T-cell (primary cell): ENCODE measurements at regions not wholly inside any gene's neighbourhood (a gene's known extent, or its start where the extent isn't known, plus 50 kb on each side); places are given as distances from the start of the nearest gene placed in this dataset.

Experiments used
- ATAC-seq, 4 experiments: fragments of 200-7000 bp in 3 of 4; fragments of 150-1000 bp in 1 of 4; cut with Tn5 transposase; replicated peaks in 1 of 4; 1 replicate in 3 of 4; 2 replicates in 1 of 4; pipeline ENCODE4 v1.10.0; 2021; ENCODE audit warnings: moderate library complexity in 3 of 4, mild to moderate bottlenecking in 2 of 4, moderate number of reproducible peaks in 1 of 4
- CTCF ChIA-PET, 2 donors: fragments of 300-600 bp; sonication (Branson Sonifier 250); formaldehyde crosslinking; loops; one replicate each; lab custom pipeline; 2022; ENCODE audit warnings: antibody characterized with exemption in 2 of 2; lab: Charles Lee
- POLR2A ChIA-PET, 2 donors: fragments of 300-600 bp; sonication (Branson Sonifier 250); formaldehyde crosslinking; loops; one replicate each; lab custom pipeline; 2022; ENCODE audit warnings: antibody characterized with exemption in 2 of 2; lab: Charles Lee
- DNase-seq, 35 experiments: peaks; one replicate each; pipeline versions ENCODE4 v3.0.0 to v3.0.0-alpha.2; 2013 to 2023
- H3K27ac ChIP-seq: one replicate; pipeline ENCODE4 v1.5.1; 2013; ENCODE audit warnings: low read length
- H3K27me3 ChIP-seq, 2 experiments: replicated peaks in 1 of 2; 1 replicate in 1 of 2; 2 replicates in 1 of 2; pipeline versions ENCODE4 v1.6.1 to v1.7.0; 2013; ENCODE audit warnings: low read length in 1 of 2, mixed read lengths in 1 of 2; ENCODE audit not compliant: control insufficient read depth in 2 of 2, insufficient read depth in 2 of 2; ENCODE audit errors: extremely low read depth in 1 of 2
- H3K36me3 ChIP-seq, 2 donors: 1 replicate in 1 of 2; 2 replicates in 1 of 2; pipeline versions ENCODE4 v1.6.1 to v1.7.0; 2013; ENCODE audit warnings: low read length in 1 of 2; ENCODE audit not compliant: control insufficient read depth in 2 of 2, insufficient read depth in 1 of 2; ENCODE audit errors: extremely low read depth in 1 of 2
- H3K4me1 ChIP-seq, 2 experiments: 1 replicate in 1 of 2; 2 replicates in 1 of 2; pipeline versions ENCODE4 v1.6.1 to v1.7.0; 2013; ENCODE audit warnings: low read length in 2 of 2, mixed read lengths in 1 of 2; ENCODE audit not compliant: insufficient read depth in 2 of 2, control insufficient read depth in 1 of 2; ENCODE audit errors: extremely low read depth in 1 of 2
- H3K4me3 ChIP-seq, 2 donors: 1 replicate in 1 of 2; 2 replicates in 1 of 2; pipeline versions ENCODE4 v1.5.1 to v1.7.0; 2013; ENCODE audit warnings: mild to moderate bottlenecking in 2 of 2, low read length in 1 of 2, moderate library complexity in 1 of 2; ENCODE audit not compliant: control insufficient read depth in 1 of 2; ENCODE audit errors: extremely low read depth in 1 of 2
- H3K9me3 ChIP-seq: 2 replicates; pipeline ENCODE4 v1.7.0; 2013
- H3K27ac Mint-ChIP-seq, 2 donors: one replicate each; pipeline ENCODE4 v1.8.0; 2020 to 2021; ENCODE audit warnings: mild to moderate bottlenecking in 2 of 2, mixed read lengths in 2 of 2
- H3K27me3 Mint-ChIP-seq, 2 donors: one replicate each; pipeline ENCODE4 v1.8.0; 2021 to 2022; ENCODE audit warnings: mixed read lengths in 2 of 2
- H3K36me3 Mint-ChIP-seq: one replicate; pipeline ENCODE4 v1.8.0; 2021; ENCODE audit warnings: mixed read lengths
- H3K4me1 Mint-ChIP-seq, 3 donors: one replicate each; pipeline ENCODE4 v1.8.0; 2020 to 2022; ENCODE audit warnings: mixed read lengths in 3 of 3, mild to moderate bottlenecking in 1 of 3
- H3K4me3 Mint-ChIP-seq, 3 donors: one replicate each; pipeline ENCODE4 v1.8.0; 2020 to 2022; ENCODE audit warnings: mild to moderate bottlenecking in 3 of 3, mixed read lengths in 3 of 3, moderate library complexity in 3 of 3
- H3K9me3 Mint-ChIP-seq, 3 donors: one replicate each; pipeline ENCODE4 v1.8.0; 2020 to 2022; ENCODE audit warnings: mixed read lengths in 3 of 3
- WGBS: methylation state at CpG from one replicate; pipeline ENCODE4 v1.1.5; 2013; ENCODE audit warnings: missing lambda C conversion rate; ENCODE audit not compliant: insufficient coverage; 5-methylcytosine and 5-hydroxymethylcytosine counted together

DNA sequence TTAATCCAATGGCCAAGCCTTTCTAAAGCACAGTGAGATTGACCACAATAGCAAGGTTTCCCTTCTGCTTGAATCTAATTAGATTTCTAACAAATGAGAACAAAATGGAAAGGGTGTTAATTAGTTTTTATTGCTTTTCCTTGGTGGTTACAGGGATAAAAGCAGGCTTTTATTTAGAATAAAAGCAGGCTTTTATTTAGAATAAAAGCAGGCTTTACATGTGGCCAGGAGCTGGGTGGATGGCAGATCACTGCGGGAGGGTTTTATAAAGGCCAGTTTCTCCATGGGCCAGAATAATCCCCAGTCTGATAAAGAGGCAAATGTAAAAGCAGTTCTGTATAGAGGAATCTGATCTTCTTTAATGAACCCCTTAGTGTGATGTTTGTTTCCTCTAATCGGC, 470.2 kb downstream of the TMEM232 start:
- no peak overlapping the region for H3K4me3 Mint-ChIP-seq
- DNase-seq (no peak), ATAC-seq (no peak)
- H3K9me3 Mint-ChIP-seq = no peaks in the 10 kb centered on the region
- ChIA-PET POLR2A (no interaction called here), CTCF (no interaction called here)
- Histone ChIP-seq H3K27me3 (no peaks in the 10 kb centered on the region), H3K9me3 (no peaks in the 10 kb centered on the region), H3K4me1 (no peaks in the 10 kb centered on the region), H3K36me3 (no peaks in the 10 kb centered on the region), H3K27ac (no peak overlapping the region), H3K4me3 (no peak overlapping the region)
- H3K27ac Mint-ChIP-seq = no peak overlapping the region
- no peaks in the 10 kb centered on the region for H3K36me3 Mint-ChIP-seq
- no CpG with 5 or more reads among the region's 2 CpGs for WGBS
- no peaks in the 10 kb centered on the region for H3K4me1 Mint-ChIP-seq
- no peaks in the 10 kb centered on the region for H3K27me3 Mint-ChIP-seq

GRCh38 chr5:110257971-110258370, 468.5 kb downstream of the TMEM232 start:
- no peak overlapping the region for H3K4me3 Mint-ChIP-seq
- no peaks in the 10 kb centered on the region for H3K4me1 Mint-ChIP-seq
- H3K27me3 Mint-ChIP-seq = no peaks in the 10 kb centered on the region

GRCh38 chr5:110258460-110259216, 467.8 kb downstream of the TMEM232 start:
- H3K4me3 Mint-ChIP-seq = no peak overlapping the region
- ChIA-PET POLR2A (interaction anchor here in 1 of 2 donors (0.6 kb wide), 1 partner anchor 18 kb away, joined by 3 read pairs; no protein-coding TSS in a partner anchor), CTCF (no interaction called here)
- H3K4me1 Mint-ChIP-seq = no peaks in the 10 kb centered on the region
- WGBS = 72% methylated on average over 4 of the region's 5 CpGs
- no peak overlapping the region for H3K27ac Mint-ChIP-seq
- no peak for ATAC-seq
- no peaks in the 10 kb centered on the region for H3K9me3 Mint-ChIP-seq
- Histone ChIP-seq H3K27me3 (no peaks in the 10 kb centered on the region), H3K36me3 (no peaks in the 10 kb centered on the region), H3K4me1 (no peaks in the 10 kb centered on the region), H3K4me3 (no peak overlapping the region), H3K9me3 (no peaks in the 10 kb centered on the region), H3K27ac (no peak overlapping the region)
- DNase-seq = no peak
- no peaks in the 10 kb centered on the region for H3K27me3 Mint-ChIP-seq
- H3K36me3 Mint-ChIP-seq = no peaks in the 10 kb centered on the region

More at GRCh38 chr5:110257971-110258370, 468.5 kb downstream of the TMEM232 start:
- Histone ChIP-seq H3K9me3 (no peaks in the 10 kb centered on the region), H3K36me3 (no peaks in the 10 kb centered on the region), H3K27ac (no peak overlapping the region), H3K4me1 (no peaks in the 10 kb centered on the region), H3K27me3 (no peaks in the 10 kb centered on the region), H3K4me3 (no peak overlapping the region)
- ChIA-PET POLR2A (no interaction called here), CTCF (no interaction called here)
- DNase-seq = no peak
- ATAC-seq = no peak
- 85% methylated on average over 5 of the region's 6 CpGs for WGBS
- Mint-ChIP-seq H3K27ac (no peak overlapping the region), H3K9me3 (no peaks in the 10 kb centered on the region), H3K36me3 (no peaks in the 10 kb centered on the region)

DNA sequence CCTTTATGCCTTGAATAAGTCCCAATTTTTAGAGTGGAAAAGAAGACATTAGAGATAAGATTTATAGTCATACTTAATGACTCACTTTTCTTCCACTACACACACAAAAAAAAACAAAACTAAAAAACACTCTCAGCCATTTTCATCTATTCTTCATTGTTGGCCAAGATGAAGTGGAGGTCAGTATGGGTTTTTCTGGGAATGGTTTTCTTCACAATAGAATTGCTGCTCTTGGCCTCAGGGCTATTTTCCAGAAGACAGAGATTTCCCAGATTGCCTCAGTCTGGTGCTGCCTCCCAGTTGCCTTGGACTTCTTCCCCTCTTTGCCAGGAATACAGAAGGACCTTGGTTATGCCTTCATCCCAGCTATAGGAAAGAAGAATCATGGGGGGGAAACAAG, 463.7 kb downstream of the TMEM232 start:
- Mint-ChIP-seq H3K27me3 (no peaks in the 10 kb centered on the region), H3K27ac (no peak overlapping the region), H3K4me3 (no peak overlapping the region), H3K36me3 (no peaks in the 10 kb centered on the region), H3K9me3 (no peaks in the 10 kb centered on the region), H3K4me1 (no peaks in the 10 kb centered on the region)
- no peaks in the 10 kb centered on the region for H3K36me3 ChIP-seq
- ChIA-PET POLR2A (no interaction called here), CTCF (no interaction called here)
- H3K9me3 ChIP-seq = no peaks in the 10 kb centered on the region
- no peaks in the 10 kb centered on the region for H3K4me1 ChIP-seq
- H3K27me3 ChIP-seq = no peaks in the 10 kb centered on the region
- no peak overlapping the region for H3K4me3 ChIP-seq
- H3K27ac ChIP-seq = no peak overlapping the region
- no peak for ATAC-seq
- DNase-seq = no peak

DNA sequence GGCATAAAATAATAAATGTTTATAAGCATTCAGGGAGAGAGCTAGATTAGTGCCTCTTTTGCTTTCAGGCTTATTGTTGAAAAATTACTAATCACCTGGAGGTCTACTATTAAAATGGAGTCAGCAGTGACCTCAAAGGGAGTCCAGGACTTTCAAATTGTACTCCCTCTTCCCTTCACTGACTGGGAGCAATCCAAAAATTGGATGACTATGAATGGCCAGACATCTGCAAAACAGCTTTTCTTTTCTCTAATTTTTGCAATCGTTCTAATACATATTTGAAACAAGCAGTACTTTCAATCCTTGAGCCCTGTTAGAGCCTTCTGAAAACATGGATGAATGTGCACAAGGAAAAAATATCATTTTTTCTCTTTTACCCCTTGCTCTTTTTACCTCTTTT, 461.8 kb downstream of the TMEM232 start:
- DNase-seq = no peak
- H3K27ac ChIP-seq = no peak overlapping the region
- H3K27me3 ChIP-seq = no peaks in the 10 kb centered on the region
- Mint-ChIP-seq H3K36me3 (no peaks in the 10 kb centered on the region), H3K4me1 (peaks cover 0 to 3% (median 1%) of the 10 kb centered on the region in 3 donors), H3K9me3 (no peaks in the 10 kb centered on the region), H3K27ac (no peak overlapping the region), H3K27me3 (no peaks in the 10 kb centered on the region), H3K4me3 (no peak overlapping the region)
- no CpG with 5 or more reads among the region's 1 CpG for WGBS
- no peaks in the 10 kb centered on the region for H3K9me3 ChIP-seq
- ChIA-PET POLR2A (no interaction called here), CTCF (no interaction called here)
- no peaks in the 10 kb centered on the region for H3K4me1 ChIP-seq
- ATAC-seq = no peak
- H3K36me3 ChIP-seq = no peaks in the 10 kb centered on the region
- no peak overlapping the region for H3K4me3 ChIP-seq

GRCh38 chr5:110265162-110265561, 461.3 kb downstream of the TMEM232 start:
- H3K36me3 Mint-ChIP-seq = no peaks in the 10 kb centered on the region
- ChIA-PET POLR2A (interaction anchor here in 1 of 2 donors (0.6 kb wide), 1 partner anchor 9 kb away, joined by 3 read pairs; no protein-coding TSS in a partner anchor), CTCF (no interaction called here)
- H3K4me1 ChIP-seq = peaks cover 0 to 2% of the 10 kb centered on the region in 2 experiments
- no peaks in the 10 kb centered on the region for H3K27me3 ChIP-seq
- no peaks in the 10 kb centered on the region for H3K27me3 Mint-ChIP-seq
- H3K36me3 ChIP-seq = no peaks in the 10 kb centered on the region
- no peak overlapping the region for H3K27ac ChIP-seq
- H3K27ac Mint-ChIP-seq = no peak overlapping the region
- no peak overlapping the region for H3K4me3 Mint-ChIP-seq
- 67% methylated on average over 1 of the region's 2 CpGs for WGBS
- ATAC-seq (no peak), DNase-seq (no peak)
- H3K9me3 Mint-ChIP-seq = no peaks in the 10 kb centered on the region
- peaks cover 0 to 4% (median 3%) of the 10 kb centered on the region in 3 donors for H3K4me1 Mint-ChIP-seq
- no peak overlapping the region for H3K4me3 ChIP-seq
- no peaks in the 10 kb centered on the region for H3K9me3 ChIP-seq
